Endothelial cell of umbilical vein (primary cell): ENCODE measurements at regions not wholly inside any gene's neighbourhood (a gene's known extent, or its start where the extent isn't known, plus 50 kb on each side); places are given as distances from the start of the nearest gene placed in this dataset.

ENCODE experiments used
- BruUV-seq: library from RNA; stranded (reverse); fragments of 400-500 nt; replicated peaks from 2 replicates; lab custom pipeline; 2021; lab: Mats Ljungman, UMichigan
- CTCF ChIA-PET: fragments of 300-600, 350-600 bp; sonication (Branson Sonifier 250); formaldehyde crosslinking; loops from one replicate; lab custom pipeline; 2021; ENCODE audit warnings: antibody characterized with exemption, inconsistent platforms; lab: Charles Lee
- POLR2A ChIA-PET: fragments of 300-600, 350-600 bp; sonication (Branson Sonifier 250); formaldehyde crosslinking; loops from one replicate; lab custom pipeline; 2021; ENCODE audit warnings: antibody characterized with exemption, inconsistent platforms; lab: Charles Lee
- DNase-seq: peaks from one replicate; pipeline ENCODE4 v3.0.0-alpha.2; 2011; ENCODE audit warnings: low read depth, low spot score
- FAIRE-seq: peaks from 2 replicates; lab custom pipeline; 2011; peaks lifted over from hg19 to GRCh38; lab: Jason Lieb, UNC
- H2AFZ ChIP-seq: 2 replicates; pipeline ENCODE4 v1.6.0; 2012; ENCODE audit warnings: low read depth, low read length, control low read depth, inconsistent platforms
- H3K27ac ChIP-seq: 2 replicates; pipeline ENCODE4 v1.5.1; 2011; ENCODE audit warnings: low read depth, mild to moderate bottlenecking, control low read depth, low read length, moderate library complexity; ENCODE audit not compliant: insufficient read depth
- H3K27me3 ChIP-seq, 2 experiments: 2 replicates each; pipeline versions ENCODE4 v1.6.0 to v1.6.1; 2011; ENCODE audit warnings: low read length in 2 of 2, mixed read lengths in 1 of 2; ENCODE audit not compliant: control insufficient read depth in 2 of 2, insufficient read depth in 2 of 2
- H3K36me3 ChIP-seq, 2 experiments: 2 replicates in 1 of 2; 3 replicates in 1 of 2; pipeline ENCODE4 v1.5.1; 2011; ENCODE audit warnings: low read length in 2 of 2, mild to moderate bottlenecking in 1 of 2, moderate library complexity in 1 of 2; ENCODE audit not compliant: control insufficient read depth in 2 of 2, insufficient read depth in 2 of 2; ENCODE audit errors: extremely low read depth in 1 of 2
- H3K4me1 ChIP-seq: 3 replicates; pipeline ENCODE4 v1.5.1; 2011; ENCODE audit warnings: mild to moderate bottlenecking, low read length; ENCODE audit not compliant: control insufficient read depth, insufficient read depth; ENCODE audit errors: extremely low read depth
- H3K4me2 ChIP-seq: 2 replicates; pipeline ENCODE4 v1.6.1; 2011; ENCODE audit warnings: low read length, control low read depth, mixed read lengths; ENCODE audit not compliant: insufficient read depth
- H3K4me3 ChIP-seq, 3 experiments: fragments of 200-600 bp in 1 of 3; sonication (generic), shearing (Covaris generic) in 1 of 3; replicated peaks in 1 of 3; 2 replicates each; pipeline ENCODE4 v1.5.1; 2011 to 2016; ENCODE audit warnings: control low read depth in 3 of 3, low read length in 3 of 3, mild to moderate bottlenecking in 2 of 3, inconsistent platforms in 1 of 3, low read depth in 1 of 3, moderate library complexity in 1 of 3; ENCODE audit not compliant: insufficient read depth in 1 of 3
- H3K79me2 ChIP-seq: 2 replicates; pipeline ENCODE4 v1.6.0; 2012; ENCODE audit warnings: low read length, inconsistent platforms; ENCODE audit not compliant: control insufficient read depth, insufficient read depth
- H3K9ac ChIP-seq: replicated peaks from 2 replicates; pipeline ENCODE3; 2011; ENCODE audit warnings: low read length, control low read depth; ENCODE audit not compliant: insufficient read depth; ENCODE audit errors: extremely low read depth
- H3K9me1 ChIP-seq: replicated peaks from 3 replicates; pipeline ENCODE4 v1.6.0; 2011; ENCODE audit warnings: mild to moderate bottlenecking, low read length; ENCODE audit not compliant: control insufficient read depth, insufficient read depth; ENCODE audit errors: extremely low read depth
- H3K9me3 ChIP-seq: replicated peaks from 2 replicates; pipeline ENCODE4 v1.5.1; 2012; ENCODE audit warnings: low read length, inconsistent platforms; ENCODE audit not compliant: control insufficient read depth, insufficient read depth
- H4K20me1 ChIP-seq: replicated peaks from 2 replicates; pipeline ENCODE3; 2011; ENCODE audit warnings: mild to moderate bottlenecking, low read length; ENCODE audit not compliant: control insufficient read depth, insufficient read depth; ENCODE audit errors: extremely low read depth
- EZH2 ChIP-seq: IDR thresholded peaks from 2 replicates; pipeline ENCODE4 v1.6.1; 2012; ENCODE audit warnings: borderline replicate concordance, low read depth, mild to moderate bottlenecking, moderate library complexity, low read length, inconsistent platforms; ENCODE audit not compliant: severe bottlenecking
- FOS ChIP-seq: IDR thresholded peaks from 2 replicates; pipeline ENCODE4 v1.6.1; 2011; ENCODE audit warnings: mild to moderate bottlenecking, low read length, moderate library complexity, borderline replicate concordance; ENCODE audit not compliant: insufficient read depth
- GATA2 ChIP-seq: IDR thresholded peaks from 2 replicates; pipeline ENCODE4 v1.7.0; 2011; ENCODE audit warnings: low read depth, mild to moderate bottlenecking, moderate library complexity, mixed read lengths, low read length; ENCODE audit not compliant: insufficient read length, insufficient read depth
- JUN ChIP-seq: IDR thresholded peaks from 2 replicates; pipeline ENCODE4 v1.6.1; 2011; ENCODE audit warnings: borderline replicate concordance, low read depth; ENCODE audit not compliant: insufficient read length, insufficient read depth
- MYC ChIP-seq: IDR thresholded peaks from one replicate; pipeline ENCODE4 v1.6.1; 2011; ENCODE audit warnings: mild to moderate bottlenecking, low read depth, low read length
- POLR2A ChIP-seq: IDR thresholded peaks from 2 replicates; pipeline ENCODE4 v1.6.1; 2012; ENCODE audit warnings: low read depth, mild to moderate bottlenecking, control low read depth, low read length
- POLR2AphosphoS5 ChIP-seq: IDR thresholded peaks from 2 replicates; pipeline ENCODE4 v1.6.1; 2012; ENCODE audit warnings: low read depth, mild to moderate bottlenecking, control low read depth, low read length, moderate library complexity; ENCODE audit not compliant: insufficient read depth
- dilution Hi-C: fragments of 300-500 bp; cut with MboI; formaldehyde crosslinking; loops from one replicate; pipeline ENCODE4 v1.15.0; 2019; ENCODE audit warnings: low sequenced_read_pairs; ENCODE audit not compliant: extremely low pct_ligation_motif_present
- intact Hi-C: fragments of 100-400 bp; cut with micrococcal nuclease; formaldehyde crosslinking; loops from one replicate; pipeline ENCODE4 v1.10.0; 2022
- TF ChIP-seq, protein P1 (sequence below): IDR thresholded peaks from 2 replicates; pipeline ENCODE4 v1.6.1; 2011; ENCODE audit not compliant: insufficient read depth, insufficient read length
- TF ChIP-seq, protein P2 (sequence below), 2 donors: IDR thresholded peaks; 1 replicate in 1 of 2; 2 replicates in 1 of 2; pipeline ENCODE4 v1.5.1; 2011; ENCODE audit warnings: low read length in 2 of 2, mild to moderate bottlenecking in 2 of 2, moderate library complexity in 2 of 2, control low read depth in 1 of 2, inconsistent platforms in 1 of 2, low read depth in 1 of 2; ENCODE audit not compliant: insufficient read depth in 1 of 2; ENCODE audit errors: extremely low read depth in 1 of 2

DNA sequence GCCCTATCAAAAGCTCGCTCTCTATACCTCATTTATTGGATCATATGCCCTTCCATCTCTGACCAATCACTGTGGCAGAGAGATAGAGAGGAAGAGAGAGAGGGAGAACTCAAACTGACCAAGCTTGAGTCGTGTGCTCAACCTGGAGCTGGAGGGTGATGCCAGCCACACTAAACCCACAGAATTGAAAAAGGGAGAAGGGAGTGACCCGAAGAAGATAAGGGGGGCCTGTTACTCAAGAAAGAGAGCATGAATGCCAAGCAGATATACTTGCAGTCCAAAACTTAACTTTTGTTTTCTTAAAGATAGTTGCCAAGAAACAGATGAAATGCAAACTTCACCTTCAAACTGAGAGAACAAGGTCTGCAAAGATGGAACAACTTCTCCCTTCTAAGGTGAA is 112.7 kb downstream of the BTG1 start:
- TF ChIP-seq FOS = no peak
- Histone ChIP-seq H3K4me2 (no peak overlapping the region), H3K27ac (no peak overlapping the region), H3K36me3 (no peaks in the 10 kb centered on the region), H3K27me3 (no peaks in the 10 kb centered on the region), H3K79me2 (no peaks in the 10 kb centered on the region), H3K9ac (no peak overlapping the region), H3K4me1 (peaks cover 17% of the 10 kb centered on the region), H2AFZ (no peak overlapping the region), H3K4me3 (no peak overlapping the region), H3K9me1 (no peaks in the 10 kb centered on the region), H3K9me3 (no peaks in the 10 kb centered on the region), H4K20me1 (no peaks in the 10 kb centered on the region)
- ChIA-PET CTCF (interaction anchor here (3.4 kb wide), 1 partner anchor 13 kb away, joined by 11 read pairs; no protein-coding TSS in a partner anchor), POLR2A (no interaction called here)
- intact Hi-C loops (no loop called here), dilution Hi-C loops (no loop called here)
- DNase-seq = no peak
- FAIRE-seq = no peak
- BruUV-seq = no TSS peak

DNA sequence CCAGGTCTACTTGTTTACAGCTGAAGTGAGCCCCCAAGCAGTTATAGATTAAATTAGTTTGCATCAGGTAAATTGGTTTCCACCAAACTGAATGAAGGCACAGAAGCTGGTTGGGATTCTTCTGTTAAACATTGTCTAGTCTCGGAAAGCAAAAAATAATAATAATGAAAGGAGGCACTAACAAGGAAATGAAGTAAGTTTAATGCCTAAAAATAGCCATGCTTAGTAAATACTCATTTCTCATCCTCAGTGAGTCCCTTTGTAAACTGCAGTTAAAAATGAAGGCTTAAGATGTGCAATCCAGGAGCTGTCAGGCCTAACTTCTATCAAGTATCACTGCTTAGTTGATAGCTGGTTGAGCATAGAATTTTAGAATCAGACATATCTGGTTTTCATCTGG is 113.5 kb downstream of the BTG1 start:
- H3K9me1 ChIP-seq = no peaks in the 10 kb centered on the region
- H4K20me1 ChIP-seq = no peaks in the 10 kb centered on the region
- no peak overlapping the region for H3K4me3 ChIP-seq
- no TSS peak for BruUV-seq
- no peak for FAIRE-seq
- intact Hi-C loops (no loop called here), dilution Hi-C loops (no loop called here)
- H3K36me3 ChIP-seq = no peaks in the 10 kb centered on the region
- ChIA-PET CTCF (interaction anchor here (1.6 to 3.4 kb wide), 3 partner anchors 9 to 54 kb away, joined by 4 to 11 read pairs (median 6); no protein-coding TSS in a partner anchor), POLR2A (no interaction called here)
- no peak for DNase-seq
- H2AFZ ChIP-seq = no peak overlapping the region
- TF ChIP-seq POLR2A (no peak), POLR2AphosphoS5 (no peak), JUN (no peak), GATA2 (no peak), EZH2 (no peak), MYC (no peak), FOS (no peak)
- TF ChIP-seq, protein P1, sequence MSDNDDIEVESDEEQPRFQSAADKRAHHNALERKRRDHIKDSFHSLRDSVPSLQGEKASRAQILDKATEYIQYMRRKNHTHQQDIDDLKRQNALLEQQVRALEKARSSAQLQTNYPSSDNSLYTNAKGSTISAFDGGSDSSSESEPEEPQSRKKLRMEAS = no peak
- TF ChIP-seq, protein P2, sequence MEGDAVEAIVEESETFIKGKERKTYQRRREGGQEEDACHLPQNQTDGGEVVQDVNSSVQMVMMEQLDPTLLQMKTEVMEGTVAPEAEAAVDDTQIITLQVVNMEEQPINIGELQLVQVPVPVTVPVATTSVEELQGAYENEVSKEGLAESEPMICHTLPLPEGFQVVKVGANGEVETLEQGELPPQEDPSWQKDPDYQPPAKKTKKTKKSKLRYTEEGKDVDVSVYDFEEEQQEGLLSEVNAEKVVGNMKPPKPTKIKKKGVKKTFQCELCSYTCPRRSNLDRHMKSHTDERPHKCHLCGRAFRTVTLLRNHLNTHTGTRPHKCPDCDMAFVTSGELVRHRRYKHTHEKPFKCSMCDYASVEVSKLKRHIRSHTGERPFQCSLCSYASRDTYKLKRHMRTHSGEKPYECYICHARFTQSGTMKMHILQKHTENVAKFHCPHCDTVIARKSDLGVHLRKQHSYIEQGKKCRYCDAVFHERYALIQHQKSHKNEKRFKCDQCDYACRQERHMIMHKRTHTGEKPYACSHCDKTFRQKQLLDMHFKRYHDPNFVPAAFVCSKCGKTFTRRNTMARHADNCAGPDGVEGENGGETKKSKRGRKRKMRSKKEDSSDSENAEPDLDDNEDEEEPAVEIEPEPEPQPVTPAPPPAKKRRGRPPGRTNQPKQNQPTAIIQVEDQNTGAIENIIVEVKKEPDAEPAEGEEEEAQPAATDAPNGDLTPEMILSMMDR (IDR thresholded peaks at IDR 0.05; ENCODE audit: extremely low read depth in 1 of 2, insufficient read depth in 1 of 2, low read depth in 1 of 2, low read length in 2 of 2) = no peak
- no peaks in the 10 kb centered on the region for H3K27me3 ChIP-seq
- H3K27ac ChIP-seq = no peak overlapping the region
- no peaks in the 10 kb centered on the region for H3K79me2 ChIP-seq
- H3K4me2 ChIP-seq = no peak overlapping the region
- no peaks in the 10 kb centered on the region for H3K9me3 ChIP-seq
- H3K9ac ChIP-seq = no peak overlapping the region
- peaks cover 17% of the 10 kb centered on the region for H3K4me1 ChIP-seq
